ENCODE measurements at regions not wholly inside any gene's neighbourhood (a gene's known extent, or its start where the extent isn't known, plus 50 kb on each side); places are given as distances from the start of the nearest gene placed in this dataset.

DNA sequence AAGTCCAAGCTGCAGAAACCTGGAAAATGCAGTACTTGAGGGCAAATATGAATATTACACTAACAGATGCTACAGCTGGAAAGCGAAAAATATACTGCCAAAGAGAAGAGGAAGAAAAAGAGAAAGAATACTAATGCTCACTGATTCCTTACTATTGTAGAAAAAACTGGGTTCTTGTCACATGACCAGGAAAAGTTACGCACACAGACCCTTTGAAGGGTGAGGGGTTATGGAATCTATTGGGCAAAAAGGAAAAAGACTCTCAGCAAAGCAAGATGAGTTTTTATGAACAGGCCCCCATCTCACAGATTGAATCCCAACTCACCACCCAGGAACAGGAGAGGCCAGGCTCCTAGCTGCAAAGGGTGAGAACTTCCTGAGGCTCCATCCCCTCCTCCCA, 228.1 kb upstream of the KLF14 start:
- TF ChIP-seq POLR2A (IDR thresholded peaks at IDR 0.05) (no peak), POLR2AphosphoS5 (IDR thresholded peaks at IDR 0.05) (no peak)
- TF ChIP-seq, protein P1, sequence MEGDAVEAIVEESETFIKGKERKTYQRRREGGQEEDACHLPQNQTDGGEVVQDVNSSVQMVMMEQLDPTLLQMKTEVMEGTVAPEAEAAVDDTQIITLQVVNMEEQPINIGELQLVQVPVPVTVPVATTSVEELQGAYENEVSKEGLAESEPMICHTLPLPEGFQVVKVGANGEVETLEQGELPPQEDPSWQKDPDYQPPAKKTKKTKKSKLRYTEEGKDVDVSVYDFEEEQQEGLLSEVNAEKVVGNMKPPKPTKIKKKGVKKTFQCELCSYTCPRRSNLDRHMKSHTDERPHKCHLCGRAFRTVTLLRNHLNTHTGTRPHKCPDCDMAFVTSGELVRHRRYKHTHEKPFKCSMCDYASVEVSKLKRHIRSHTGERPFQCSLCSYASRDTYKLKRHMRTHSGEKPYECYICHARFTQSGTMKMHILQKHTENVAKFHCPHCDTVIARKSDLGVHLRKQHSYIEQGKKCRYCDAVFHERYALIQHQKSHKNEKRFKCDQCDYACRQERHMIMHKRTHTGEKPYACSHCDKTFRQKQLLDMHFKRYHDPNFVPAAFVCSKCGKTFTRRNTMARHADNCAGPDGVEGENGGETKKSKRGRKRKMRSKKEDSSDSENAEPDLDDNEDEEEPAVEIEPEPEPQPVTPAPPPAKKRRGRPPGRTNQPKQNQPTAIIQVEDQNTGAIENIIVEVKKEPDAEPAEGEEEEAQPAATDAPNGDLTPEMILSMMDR (IDR thresholded peaks at IDR 0.05) = no peak

Data from upper lobe of left lung (tissue), 4 donors.